ENCODE measurements at regions not wholly inside any gene's neighbourhood (a gene's known extent, or its start where the extent isn't known, plus 50 kb on each side); places are given as distances from the start of the nearest gene placed in this dataset.
A peak's percentile ranks its signal among the peaks of the same experiment; 100 is the strongest.

GRCh38 chr4:53644607-53645006 is 53.3 kb upstream of the LNX1 start:
- no peak overlapping the region for H3K4me3 ChIP-seq
- DNase-seq (ENCODE audit: low spot score): peak; percentile 69
- H3K79me2 ChIP-seq: no peaks in the 10 kb centered on the region
- WGBS (ENCODE audit: low lambda C conversion rate, missing lambda C conversion rate): 46% methylated on average over 3 of the region's 3 CpGs
- peak overlapping the region; percentile 76 for H3K27ac ChIP-seq
- H3K9me3 ChIP-seq (ENCODE audit: low read depth): no peaks in the 10 kb centered on the region
- H4K20me1 ChIP-seq (ENCODE audit: insufficient read depth, poor library complexity, severe bottlenecking): no peaks in the 10 kb centered on the region
- peak overlapping the region; percentile 1 for H3K4me2 ChIP-seq
- H3K9me2 ChIP-seq (replicated peaks; ENCODE audit: insufficient read depth): no peaks in the 10 kb centered on the region
- H3K36me3 ChIP-seq (replicated peaks; ENCODE audit: insufficient read depth, low read depth): no peaks in the 10 kb centered on the region
- no peak overlapping the region for H2AFZ ChIP-seq
- H3K4me1 ChIP-seq (ENCODE audit: insufficient read depth): peaks cover 22% of the 10 kb centered on the region
- no peaks in the 10 kb centered on the region for H3K27me3 ChIP-seq
- TF ChIP-seq EZH2phosphoT487 (IDR thresholded peaks at IDR 0.05; ENCODE audit: low read depth, severe bottlenecking, unreplicated experiment): no peak
- TF ChIP-seq CTCF (IDR thresholded peaks at IDR 0.05; ENCODE audit: poor library complexity): no peak
- TF ChIP-seq EZH2 (IDR thresholded peaks at IDR 0.05; ENCODE audit: borderline replicate concordance): no peak

Measured in hepatocyte (in vitro differentiated cells).